ENCODE measurements at regions not wholly inside any gene's neighbourhood (a gene's known extent, or its start where the extent isn't known, plus 50 kb on each side); places are given as distances from the start of the nearest gene placed in this dataset.

DNA sequence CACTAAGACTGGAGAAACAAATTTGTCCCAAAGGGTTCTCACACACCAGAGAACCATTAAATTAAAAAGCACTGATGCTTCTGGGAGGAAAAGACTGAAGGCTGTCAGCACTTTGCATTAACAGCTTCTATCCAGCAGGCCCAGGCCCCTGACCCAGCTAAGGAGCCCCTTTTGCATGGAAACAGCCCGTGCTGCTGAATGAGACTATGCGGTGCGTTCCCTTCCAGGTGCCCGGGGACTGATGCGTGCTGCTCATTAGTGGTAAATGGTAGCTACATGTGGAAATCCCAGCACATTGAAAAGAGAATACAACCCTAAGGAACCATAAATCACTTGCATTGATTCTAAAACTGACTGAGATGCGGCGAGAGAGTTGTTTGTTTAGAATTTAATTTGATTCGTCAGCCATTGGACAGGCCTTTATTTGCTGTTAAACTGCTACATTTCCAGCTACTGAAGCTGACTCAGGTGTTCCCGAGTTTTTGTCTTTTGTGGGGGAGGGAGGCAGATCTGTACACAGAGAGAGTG, 351.0 kb upstream of the SLC24A2 start:
- Mint-ChIP-seq H3K27ac (ENCODE audit: unreplicated experiment) (no peak overlapping the region), H3K36me3 (ENCODE audit: unreplicated experiment) (no peaks in the 10 kb centered on the region), H3K9me3 (ENCODE audit: unreplicated experiment) (no peaks in the 10 kb centered on the region), H3K27me3 (ENCODE audit: unreplicated experiment) (peaks cover 9% of the 10 kb centered on the region), H3K4me3 (ENCODE audit: unreplicated experiment) (no peak overlapping the region), H3K4me1 (ENCODE audit: unreplicated experiment) (peaks cover 11% of the 10 kb centered on the region)
- DNase-seq (ENCODE audit: extremely low spot score, unreplicated experiment), result no peak
- TF ChIP-seq, protein P1, sequence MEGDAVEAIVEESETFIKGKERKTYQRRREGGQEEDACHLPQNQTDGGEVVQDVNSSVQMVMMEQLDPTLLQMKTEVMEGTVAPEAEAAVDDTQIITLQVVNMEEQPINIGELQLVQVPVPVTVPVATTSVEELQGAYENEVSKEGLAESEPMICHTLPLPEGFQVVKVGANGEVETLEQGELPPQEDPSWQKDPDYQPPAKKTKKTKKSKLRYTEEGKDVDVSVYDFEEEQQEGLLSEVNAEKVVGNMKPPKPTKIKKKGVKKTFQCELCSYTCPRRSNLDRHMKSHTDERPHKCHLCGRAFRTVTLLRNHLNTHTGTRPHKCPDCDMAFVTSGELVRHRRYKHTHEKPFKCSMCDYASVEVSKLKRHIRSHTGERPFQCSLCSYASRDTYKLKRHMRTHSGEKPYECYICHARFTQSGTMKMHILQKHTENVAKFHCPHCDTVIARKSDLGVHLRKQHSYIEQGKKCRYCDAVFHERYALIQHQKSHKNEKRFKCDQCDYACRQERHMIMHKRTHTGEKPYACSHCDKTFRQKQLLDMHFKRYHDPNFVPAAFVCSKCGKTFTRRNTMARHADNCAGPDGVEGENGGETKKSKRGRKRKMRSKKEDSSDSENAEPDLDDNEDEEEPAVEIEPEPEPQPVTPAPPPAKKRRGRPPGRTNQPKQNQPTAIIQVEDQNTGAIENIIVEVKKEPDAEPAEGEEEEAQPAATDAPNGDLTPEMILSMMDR (IDR thresholded peaks at IDR 0.05), result no peak

DNA sequence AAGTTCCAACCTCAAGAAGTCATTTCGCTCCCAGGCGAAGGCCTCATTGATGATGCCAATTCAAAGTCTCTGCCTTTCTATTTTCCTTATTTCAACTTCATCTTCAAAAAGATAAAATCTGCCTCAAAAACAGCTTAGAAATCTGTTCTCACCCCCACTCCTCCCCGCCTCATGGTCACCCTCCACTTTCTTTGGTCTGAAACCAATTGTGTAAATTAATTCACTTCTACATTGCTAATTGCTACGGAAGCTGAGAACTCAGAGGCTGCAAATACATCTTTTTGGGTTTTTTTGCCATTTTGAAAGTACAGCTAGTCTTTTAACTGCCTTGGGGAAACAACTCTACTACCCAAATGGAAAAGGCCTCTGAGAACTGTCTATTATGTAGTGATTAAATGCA, 350.0 kb upstream of the SLC24A2 start:
- Mint-ChIP-seq H3K4me1 (ENCODE audit: unreplicated experiment) (peaks cover 3% of the 10 kb centered on the region), H3K27ac (ENCODE audit: unreplicated experiment) (no peak overlapping the region), H3K4me3 (ENCODE audit: unreplicated experiment) (no peak overlapping the region), H3K27me3 (ENCODE audit: unreplicated experiment) (peaks cover 11% of the 10 kb centered on the region), H3K36me3 (ENCODE audit: unreplicated experiment) (no peaks in the 10 kb centered on the region), H3K9me3 (ENCODE audit: unreplicated experiment) (no peaks in the 10 kb centered on the region)
- TF ChIP-seq, protein P1 (IDR thresholded peaks at IDR 0.05), result no peak
- no peak for DNase-seq (ENCODE audit: extremely low spot score, unreplicated experiment)

DNA sequence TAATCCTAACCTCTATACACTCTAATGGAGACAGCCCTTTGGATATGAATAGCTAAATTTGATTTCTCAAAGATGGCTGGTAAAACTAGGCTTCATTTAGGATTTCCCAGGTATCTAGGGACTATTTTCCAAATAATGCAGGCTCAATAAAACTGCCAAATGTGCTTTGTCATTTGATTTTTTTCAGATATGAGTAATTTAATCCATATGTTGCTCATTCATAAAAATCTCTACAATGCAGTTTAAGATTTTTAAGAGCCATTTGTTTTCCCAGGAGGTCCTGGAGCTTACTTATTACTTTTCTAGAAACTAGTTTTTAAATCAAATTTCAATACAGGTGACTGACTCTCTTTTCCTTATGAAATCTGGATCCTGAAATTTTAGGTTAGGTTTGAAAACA, 349.3 kb upstream of the SLC24A2 start:
- H3K27me3 Mint-ChIP-seq (ENCODE audit: unreplicated experiment), result peaks cover 15% of the 10 kb centered on the region
- H3K4me3 Mint-ChIP-seq (ENCODE audit: unreplicated experiment), result no peak overlapping the region
- DNase-seq (ENCODE audit: extremely low spot score, unreplicated experiment), result no peak
- H3K36me3 Mint-ChIP-seq (ENCODE audit: unreplicated experiment), result no peaks in the 10 kb centered on the region
- no peaks in the 10 kb centered on the region for H3K9me3 Mint-ChIP-seq (ENCODE audit: unreplicated experiment)
- H3K4me1 Mint-ChIP-seq (ENCODE audit: unreplicated experiment), result peaks cover 2% of the 10 kb centered on the region
- TF ChIP-seq, protein P1 (IDR thresholded peaks at IDR 0.05), result no peak
- H3K27ac Mint-ChIP-seq (ENCODE audit: unreplicated experiment), result no peak overlapping the region

DNA sequence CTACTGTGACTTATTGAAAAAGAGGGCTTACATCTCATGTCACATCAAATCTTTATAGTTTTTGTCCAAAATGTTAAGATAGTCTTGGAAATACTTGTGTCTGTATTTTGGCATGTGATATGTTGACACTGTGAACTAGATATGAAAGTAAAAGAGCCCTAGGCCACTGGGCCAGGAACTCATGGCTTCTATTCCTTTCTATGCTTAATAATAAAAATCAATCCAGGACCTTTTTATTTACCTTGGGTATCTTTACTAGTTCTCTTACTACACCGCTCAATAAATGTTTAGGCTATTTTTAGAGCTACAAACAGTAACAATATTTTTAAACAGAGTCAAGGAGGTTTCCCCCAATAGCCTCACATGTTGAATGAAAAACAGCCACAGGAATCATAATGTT, 348.6 kb upstream of the SLC24A2 start:
- Mint-ChIP-seq H3K36me3 (ENCODE audit: unreplicated experiment) (no peaks in the 10 kb centered on the region), H3K4me3 (ENCODE audit: unreplicated experiment) (no peak overlapping the region), H3K9me3 (ENCODE audit: unreplicated experiment) (no peaks in the 10 kb centered on the region), H3K27ac (ENCODE audit: unreplicated experiment) (no peak overlapping the region), H3K27me3 (ENCODE audit: unreplicated experiment) (peaks cover 16% of the 10 kb centered on the region), H3K4me1 (ENCODE audit: unreplicated experiment) (no peaks in the 10 kb centered on the region)
- TF ChIP-seq, protein P1 (IDR thresholded peaks at IDR 0.05), result no peak
- DNase-seq (ENCODE audit: extremely low spot score, unreplicated experiment), result no peak

DNA sequence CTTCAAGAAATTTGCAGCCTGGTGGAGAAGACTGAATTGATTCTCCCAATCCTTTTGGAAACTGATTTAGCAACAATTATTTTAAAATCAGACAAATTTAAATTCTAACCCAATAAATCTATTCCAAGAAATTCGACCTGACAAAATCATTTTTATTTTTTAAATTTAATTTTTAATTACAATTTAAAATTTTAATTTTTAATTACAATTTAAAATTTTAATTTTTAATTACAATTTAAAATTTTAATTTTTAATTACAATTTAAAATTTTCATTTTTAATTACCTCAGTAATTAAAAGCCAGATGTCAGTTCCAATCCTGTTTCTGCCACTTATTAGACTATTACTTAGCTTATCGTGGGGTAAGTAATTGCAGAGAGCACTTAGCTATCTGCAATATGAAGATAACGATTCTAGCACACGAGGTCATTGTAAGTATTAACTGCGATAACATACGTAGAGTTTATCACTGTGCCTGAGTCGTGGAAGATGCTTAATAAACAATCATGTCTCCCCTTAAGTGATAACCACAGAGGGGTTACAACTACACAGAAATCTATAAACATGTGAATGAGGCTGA, 346.4 kb upstream of the SLC24A2 start:
- Mint-ChIP-seq H3K9me3 (ENCODE audit: unreplicated experiment) (no peaks in the 10 kb centered on the region), H3K4me1 (ENCODE audit: unreplicated experiment) (no peaks in the 10 kb centered on the region), H3K27me3 (ENCODE audit: unreplicated experiment) (peaks cover 16% of the 10 kb centered on the region), H3K36me3 (ENCODE audit: unreplicated experiment) (no peaks in the 10 kb centered on the region), H3K4me3 (ENCODE audit: unreplicated experiment) (no peak overlapping the region), H3K27ac (ENCODE audit: unreplicated experiment) (no peak overlapping the region)
- TF ChIP-seq, protein P1 (IDR thresholded peaks at IDR 0.05), result no peak
- no peak for DNase-seq (ENCODE audit: extremely low spot score, unreplicated experiment)
